Endothelial cell of umbilical vein (primary cell): ENCODE measurements at regions not wholly inside any gene's neighbourhood (a gene's known extent, or its start where the extent isn't known, plus 50 kb on each side); places are given as distances from the start of the nearest gene placed in this dataset.

Experiments used
- BruUV-seq: library from RNA; stranded (reverse); fragments of 400-500 nt; replicated peaks from 2 replicates; lab custom pipeline; 2021; lab: Mats Ljungman, UMichigan
- CTCF ChIA-PET: fragments of 300-600, 350-600 bp; sonication (Branson Sonifier 250); formaldehyde crosslinking; loops from one replicate; lab custom pipeline; 2021; ENCODE audit warnings: antibody characterized with exemption, inconsistent platforms; lab: Charles Lee
- POLR2A ChIA-PET: fragments of 300-600, 350-600 bp; sonication (Branson Sonifier 250); formaldehyde crosslinking; loops from one replicate; lab custom pipeline; 2021; ENCODE audit warnings: antibody characterized with exemption, inconsistent platforms; lab: Charles Lee
- DNase-seq: peaks from one replicate; pipeline ENCODE4 v3.0.0-alpha.2; 2011; ENCODE audit warnings: low read depth, low spot score
- FAIRE-seq: peaks from 2 replicates; lab custom pipeline; 2011; peaks lifted over from hg19 to GRCh38; lab: Jason Lieb, UNC
- H2AFZ ChIP-seq: 2 replicates; pipeline ENCODE4 v1.6.0; 2012; ENCODE audit warnings: low read depth, low read length, control low read depth, inconsistent platforms
- H3K27ac ChIP-seq: 2 replicates; pipeline ENCODE4 v1.5.1; 2011; ENCODE audit warnings: low read depth, mild to moderate bottlenecking, control low read depth, low read length, moderate library complexity; ENCODE audit not compliant: insufficient read depth
- H3K27me3 ChIP-seq, 2 experiments: 2 replicates each; pipeline versions ENCODE4 v1.6.0 to v1.6.1; 2011; ENCODE audit warnings: low read length in 2 of 2, mixed read lengths in 1 of 2; ENCODE audit not compliant: control insufficient read depth in 2 of 2, insufficient read depth in 2 of 2
- H3K36me3 ChIP-seq, 2 experiments: 2 replicates in 1 of 2; 3 replicates in 1 of 2; pipeline ENCODE4 v1.5.1; 2011; ENCODE audit warnings: low read length in 2 of 2, mild to moderate bottlenecking in 1 of 2, moderate library complexity in 1 of 2; ENCODE audit not compliant: control insufficient read depth in 2 of 2, insufficient read depth in 2 of 2; ENCODE audit errors: extremely low read depth in 1 of 2
- H3K4me1 ChIP-seq: 3 replicates; pipeline ENCODE4 v1.5.1; 2011; ENCODE audit warnings: mild to moderate bottlenecking, low read length; ENCODE audit not compliant: control insufficient read depth, insufficient read depth; ENCODE audit errors: extremely low read depth
- H3K4me2 ChIP-seq: 2 replicates; pipeline ENCODE4 v1.6.1; 2011; ENCODE audit warnings: low read length, control low read depth, mixed read lengths; ENCODE audit not compliant: insufficient read depth
- H3K4me3 ChIP-seq, 3 experiments: fragments of 200-600 bp in 1 of 3; sonication (generic), shearing (Covaris generic) in 1 of 3; replicated peaks in 1 of 3; 2 replicates each; pipeline ENCODE4 v1.5.1; 2011 to 2016; ENCODE audit warnings: control low read depth in 3 of 3, low read length in 3 of 3, mild to moderate bottlenecking in 2 of 3, inconsistent platforms in 1 of 3, low read depth in 1 of 3, moderate library complexity in 1 of 3; ENCODE audit not compliant: insufficient read depth in 1 of 3
- H3K79me2 ChIP-seq: 2 replicates; pipeline ENCODE4 v1.6.0; 2012; ENCODE audit warnings: low read length, inconsistent platforms; ENCODE audit not compliant: control insufficient read depth, insufficient read depth
- H3K9ac ChIP-seq: replicated peaks from 2 replicates; pipeline ENCODE3; 2011; ENCODE audit warnings: low read length, control low read depth; ENCODE audit not compliant: insufficient read depth; ENCODE audit errors: extremely low read depth
- H3K9me1 ChIP-seq: replicated peaks from 3 replicates; pipeline ENCODE4 v1.6.0; 2011; ENCODE audit warnings: mild to moderate bottlenecking, low read length; ENCODE audit not compliant: control insufficient read depth, insufficient read depth; ENCODE audit errors: extremely low read depth
- H3K9me3 ChIP-seq: replicated peaks from 2 replicates; pipeline ENCODE4 v1.5.1; 2012; ENCODE audit warnings: low read length, inconsistent platforms; ENCODE audit not compliant: control insufficient read depth, insufficient read depth
- H4K20me1 ChIP-seq: replicated peaks from 2 replicates; pipeline ENCODE3; 2011; ENCODE audit warnings: mild to moderate bottlenecking, low read length; ENCODE audit not compliant: control insufficient read depth, insufficient read depth; ENCODE audit errors: extremely low read depth
- CTCF ChIP-seq, 2 donors: IDR thresholded peaks; 1 replicate in 1 of 2; 2 replicates in 1 of 2; pipeline ENCODE4 v1.5.1; 2011; ENCODE audit warnings: low read length in 2 of 2, mild to moderate bottlenecking in 2 of 2, moderate library complexity in 2 of 2, control low read depth in 1 of 2, inconsistent platforms in 1 of 2, low read depth in 1 of 2; ENCODE audit not compliant: insufficient read depth in 1 of 2; ENCODE audit errors: extremely low read depth in 1 of 2
- EZH2 ChIP-seq: IDR thresholded peaks from 2 replicates; pipeline ENCODE4 v1.6.1; 2012; ENCODE audit warnings: borderline replicate concordance, low read depth, mild to moderate bottlenecking, moderate library complexity, low read length, inconsistent platforms; ENCODE audit not compliant: severe bottlenecking
- FOS ChIP-seq: IDR thresholded peaks from 2 replicates; pipeline ENCODE4 v1.6.1; 2011; ENCODE audit warnings: mild to moderate bottlenecking, low read length, moderate library complexity, borderline replicate concordance; ENCODE audit not compliant: insufficient read depth
- GATA2 ChIP-seq: IDR thresholded peaks from 2 replicates; pipeline ENCODE4 v1.7.0; 2011; ENCODE audit warnings: low read depth, mild to moderate bottlenecking, moderate library complexity, mixed read lengths, low read length; ENCODE audit not compliant: insufficient read length, insufficient read depth
- JUN ChIP-seq: IDR thresholded peaks from 2 replicates; pipeline ENCODE4 v1.6.1; 2011; ENCODE audit warnings: borderline replicate concordance, low read depth; ENCODE audit not compliant: insufficient read length, insufficient read depth
- MAX ChIP-seq: IDR thresholded peaks from 2 replicates; pipeline ENCODE4 v1.6.1; 2011; ENCODE audit not compliant: insufficient read depth, insufficient read length
- MYC ChIP-seq: IDR thresholded peaks from one replicate; pipeline ENCODE4 v1.6.1; 2011; ENCODE audit warnings: mild to moderate bottlenecking, low read depth, low read length
- POLR2A ChIP-seq: IDR thresholded peaks from 2 replicates; pipeline ENCODE4 v1.6.1; 2012; ENCODE audit warnings: low read depth, mild to moderate bottlenecking, control low read depth, low read length
- POLR2AphosphoS5 ChIP-seq: IDR thresholded peaks from 2 replicates; pipeline ENCODE4 v1.6.1; 2012; ENCODE audit warnings: low read depth, mild to moderate bottlenecking, control low read depth, low read length, moderate library complexity; ENCODE audit not compliant: insufficient read depth
- dilution Hi-C: fragments of 300-500 bp; cut with MboI; formaldehyde crosslinking; loops from one replicate; pipeline ENCODE4 v1.15.0; 2019; ENCODE audit warnings: low sequenced_read_pairs; ENCODE audit not compliant: extremely low pct_ligation_motif_present
- intact Hi-C: fragments of 100-400 bp; cut with micrococcal nuclease; formaldehyde crosslinking; loops from one replicate; pipeline ENCODE4 v1.10.0; 2022

- Histone ChIP-seq H3K79me2 (no peaks in the 10 kb centered on the region), H3K27me3 (no peaks in the 10 kb centered on the region), H3K27ac (no peak overlapping the region), H3K4me2 (no peak overlapping the region), H3K36me3 (no peaks in the 10 kb centered on the region), H4K20me1 (no peaks in the 10 kb centered on the region), H3K9me3 (no peaks in the 10 kb centered on the region), H3K4me3 (no peak overlapping the region), H2AFZ (no peak overlapping the region), H3K9ac (no peak overlapping the region), H3K9me1 (no peaks in the 10 kb centered on the region), H3K4me1 (no peaks in the 10 kb centered on the region)
- DNase-seq: peak; percentile 77
- dilution Hi-C loops (no loop called here), intact Hi-C loops (loop anchor here (1.0 to 5.0 kb wide), 8 partner anchors 44 to 608 kb away; no protein-coding TSS in a partner anchor)
- no TSS peak for BruUV-seq
- POLR2A ChIA-PET: no interaction called here
- no peak for FAIRE-seq
- TF ChIP-seq GATA2 (no peak), MAX (no peak), POLR2AphosphoS5 (no peak), CTCF (IDR thresholded peaks at IDR 0.05; ENCODE audit: extremely low read depth in 1 of 2, insufficient read depth in 1 of 2, low read depth in 1 of 2, low read length in 2 of 2) (no peak), EZH2 (no peak), MYC (no peak), POLR2A (no peak), FOS (no peak), JUN (no peak)
- CTCF ChIA-PET: interaction anchor here (1.4 to 7.0 kb wide), 11 partner anchors 11 to 609 kb away, joined by 3 to 114 read pairs (median 6); no protein-coding TSS in a partner anchor
These were observed 245.5 kb downstream of the REEP3 start for GRCh38 chr10:63766745-63767137.
